Progenitor cell of endocrine pancreas (in vitro differentiated cells): ENCODE measurements at regions not wholly inside any gene's neighbourhood (a gene's known extent, or its start where the extent isn't known, plus 50 kb on each side); places are given as distances from the start of the nearest gene placed in this dataset.

Experiments
- DNase-seq: peaks from one replicate; pipeline ENCODE4 v3.0.0; 2021; ENCODE audit warnings: low spot score; ENCODE audit not compliant: unreplicated experiment
- H3K27ac Mint-ChIP-seq: 2 replicates; pipeline ENCODE4 v1.8.0; 2021; ENCODE audit warnings: mild to moderate bottlenecking, moderate library complexity, mixed read lengths
- H3K27me3 Mint-ChIP-seq: 2 replicates; pipeline ENCODE4 v1.8.0; 2021; ENCODE audit warnings: mixed read lengths
- H3K36me3 Mint-ChIP-seq: 2 replicates; pipeline ENCODE4 v1.8.0; 2022; ENCODE audit warnings: mixed read lengths; ENCODE audit not compliant: insufficient read depth
- H3K4me1 Mint-ChIP-seq: 2 replicates; pipeline ENCODE4 v1.8.0; 2021; ENCODE audit warnings: low read depth, mixed read lengths
- H3K4me3 Mint-ChIP-seq: 2 replicates; pipeline ENCODE4 v1.8.0; 2021; ENCODE audit warnings: low read depth, mild to moderate bottlenecking, moderate library complexity, mixed read lengths
- H3K9me3 Mint-ChIP-seq: 2 replicates; pipeline ENCODE4 v1.8.0; 2021; ENCODE audit warnings: low read depth, mixed read lengths
- CTCF ChIP-seq: fragments of 200-600 bp; sonication (generic); IDR thresholded peaks from one replicate; pipeline ENCODE4 v1.5.0; 2021; ENCODE audit warnings: antibody characterized with exemption, mild to moderate bottlenecking; ENCODE audit not compliant: unreplicated experiment

GRCh38 chr6:12648171-12648570 is 68.4 kb upstream of the PHACTR1 start:
- no peak for DNase-seq
- Mint-ChIP-seq H3K4me1 (peaks cover 8% of the 10 kb centered on the region), H3K27me3 (peaks cover 2% of the 10 kb centered on the region), H3K36me3 (peaks cover 1% of the 10 kb centered on the region), H3K27ac (no peak overlapping the region), H3K4me3 (no peak overlapping the region), H3K9me3 (peaks cover 14% of the 10 kb centered on the region)
- no peak for TF ChIP-seq CTCF

- Mint-ChIP-seq H3K4me1 (peaks cover 8% of the 10 kb centered on the region), H3K36me3 (peaks cover 1% of the 10 kb centered on the region), H3K27me3 (peaks cover 2% of the 10 kb centered on the region), H3K4me3 (no peak overlapping the region), H3K9me3 (peaks cover 14% of the 10 kb centered on the region), H3K27ac (no peak overlapping the region)
- TF ChIP-seq CTCF = no peak
- DNase-seq = no peak
Measured at GRCh38 chr6:12649325-12649724, 67.2 kb upstream of the PHACTR1 start.

- H3K4me1 Mint-ChIP-seq = no peaks in the 10 kb centered on the region
- H3K27ac Mint-ChIP-seq = no peak overlapping the region
- no peak overlapping the region for H3K4me3 Mint-ChIP-seq
- no peak for TF ChIP-seq CTCF
- peaks cover 1% of the 10 kb centered on the region for H3K36me3 Mint-ChIP-seq
- H3K27me3 Mint-ChIP-seq = peaks cover 2% of the 10 kb centered on the region
- DNase-seq = no peak
- peaks cover 8% of the 10 kb centered on the region for H3K9me3 Mint-ChIP-seq
Measured at GRCh38 chr6:12653486-12653885, 63.1 kb upstream of the PHACTR1 start.

GRCh38 chr6:12654107-12654506 is 62.5 kb upstream of the PHACTR1 start:
- Mint-ChIP-seq H3K4me3 (no peak overlapping the region), H3K36me3 (peaks cover 1% of the 10 kb centered on the region), H3K27ac (no peak overlapping the region), H3K27me3 (peaks cover 2% of the 10 kb centered on the region), H3K4me1 (no peaks in the 10 kb centered on the region), H3K9me3 (peaks cover 8% of the 10 kb centered on the region)
- TF ChIP-seq CTCF = no peak
- no peak for DNase-seq

GRCh38 chr6:12654514-12654913 is 62.1 kb upstream of the PHACTR1 start:
- no peaks in the 10 kb centered on the region for H3K4me1 Mint-ChIP-seq
- peaks cover 2% of the 10 kb centered on the region for H3K27me3 Mint-ChIP-seq
- TF ChIP-seq CTCF = no peak
- peaks cover under 1% of the 10 kb centered on the region for H3K36me3 Mint-ChIP-seq
- no peak for DNase-seq
- H3K4me3 Mint-ChIP-seq = no peak overlapping the region
- H3K27ac Mint-ChIP-seq = no peak overlapping the region
- H3K9me3 Mint-ChIP-seq = peaks cover 5% of the 10 kb centered on the region
